HepG2 (cell line): ENCODE measurements at regions not wholly inside any gene's neighbourhood (a gene's known extent, or its start where the extent isn't known, plus 50 kb on each side); places are given as distances from the start of the nearest gene placed in this dataset.

Experiments
- ATAC-seq: fragments of 200-7000 bp; cut with Tn5 transposase; 3 replicates; pipeline ENCODE4 v1.9.1; 2020; ENCODE audit warnings: mild to moderate bottlenecking, moderate library complexity
- BruUV-seq: library from RNA; stranded (reverse); fragments of 400-500 nt; replicated peaks from 2 replicates; lab custom pipeline; 2021; lab: Mats Ljungman, UMichigan
- CTCF ChIA-PET: fragments of 300-600 bp; formaldehyde crosslinking; extraction: SDS; loops from one replicate; lab custom pipeline; 2021; ENCODE audit warnings: low total read pairs, inconsistent platforms, low intra/inter-chr PET ratio; lab: Yijun Ruan, JAX
- POLR2A ChIA-PET: fragments of 350-600 bp; sonication (Branson Sonifier 250); formaldehyde crosslinking; loops from one replicate; lab custom pipeline; 2020; ENCODE audit warnings: antibody characterized with exemption, inconsistent platforms; lab: Yijun Ruan, JAX
- DNase-seq: peaks from one replicate; pipeline ENCODE4 v3.0.0-alpha.2; 2015; ENCODE audit warnings: low spot score
- FAIRE-seq: peaks from 3 replicates; lab custom pipeline; 2011; peaks lifted over from hg19 to GRCh38; lab: Jason Lieb, UNC
- H2AFZ ChIP-seq: one replicate; pipeline ENCODE4 v1.6.1; 2011; ENCODE audit warnings: low read length, inconsistent platforms
- H3K27ac ChIP-seq: fragments of 300-600 bp; 3 replicates; pipeline ENCODE4 v1.8.0; 2011; ENCODE audit warnings: mixed run types, mild to moderate bottlenecking, mixed read lengths, low read length, inconsistent platforms; ENCODE audit not compliant: insufficient read depth; ENCODE audit errors: extremely low read length
- H3K27me3 ChIP-seq, 2 experiments: fragments of 200-600 bp in 1 of 2; 2 replicates in 1 of 2; 3 replicates in 1 of 2; pipeline versions ENCODE4 v1.6.0 to v1.8.0; 2011; ENCODE audit warnings: low read length in 2 of 2, mild to moderate bottlenecking in 2 of 2, moderate library complexity in 2 of 2, inconsistent platforms in 1 of 2; ENCODE audit not compliant: insufficient read depth in 2 of 2, control insufficient read depth in 1 of 2
- H3K36me3 ChIP-seq, 2 experiments: fragments of 200-600 bp in 1 of 2; replicated peaks in 1 of 2; 2 replicates in 1 of 2; 3 replicates in 1 of 2; pipeline versions ENCODE4 v1.5.1 to v1.8.0; 2011; ENCODE audit warnings: low read length in 2 of 2, inconsistent platforms in 1 of 2; ENCODE audit not compliant: insufficient read depth in 2 of 2, control insufficient read depth in 1 of 2
- H3K4me1 ChIP-seq: 2 replicates; pipeline ENCODE4 v1.5.1; 2012; ENCODE audit warnings: low read length, inconsistent platforms; ENCODE audit not compliant: insufficient read depth
- H3K4me2 ChIP-seq: 2 replicates; pipeline ENCODE4 v1.6.0; 2011; ENCODE audit warnings: low read depth, low read length, inconsistent platforms
- H3K4me3 ChIP-seq, 3 experiments: fragments of 200-600 bp in 1 of 3; sonication (generic), shearing (Covaris generic) in 1 of 3; replicated peaks in 1 of 3; 2 replicates each; pipeline ENCODE4 v1.5.1; 2011 to 2016; ENCODE audit warnings: low read length in 3 of 3, inconsistent platforms in 2 of 3, low read depth in 2 of 3, mild to moderate bottlenecking in 2 of 3, control low read depth in 1 of 3, mixed read lengths in 1 of 3; ENCODE audit not compliant: insufficient read depth in 1 of 3
- H3K79me2 ChIP-seq: one replicate; pipeline ENCODE4 v1.6.1; 2011; ENCODE audit warnings: low read length, inconsistent platforms; ENCODE audit not compliant: insufficient read depth
- H3K9ac ChIP-seq: 2 replicates; pipeline ENCODE4 v1.6.0; 2011; ENCODE audit warnings: mild to moderate bottlenecking, low read depth, low read length, inconsistent platforms; ENCODE audit not compliant: insufficient read depth
- H3K9me3 ChIP-seq: 2 replicates; pipeline ENCODE4 v1.5.1; 2012; ENCODE audit warnings: mild to moderate bottlenecking, low read length
- H4K20me1 ChIP-seq: 2 replicates; pipeline ENCODE4 v1.6.0; 2011; ENCODE audit warnings: inconsistent platforms, mild to moderate bottlenecking, low read length, moderate library complexity; ENCODE audit not compliant: insufficient read depth
- CBX1 ChIP-seq: IDR thresholded peaks from one replicate; pipeline ENCODE4 v1.6.1; 2016; ENCODE audit warnings: antibody characterized with exemption, low read depth
- HMG20B ChIP-seq: conservative IDR thresholded peaks from 2 replicates; pipeline ENCODE4 v1.6.1; 2016; ENCODE audit warnings: missing genetic modification reagents, missing compliant biosample characterization
- HNRNPH1 ChIP-seq: fragments of 200-400 bp; formaldehyde crosslinking; optimal IDR thresholded peaks from 2 replicates; pipeline ENCODE3; 2017; ENCODE audit warnings: mild to moderate bottlenecking, low read depth, low read length
- HNRNPL ChIP-seq: fragments of 200-400 bp; formaldehyde crosslinking; IDR thresholded peaks from 2 replicates; pipeline ENCODE4 v1.6.1; 2017; ENCODE audit warnings: mild to moderate bottlenecking, low read depth, low read length
- KMT2A ChIP-seq: sonication (generic); formaldehyde crosslinking; IDR thresholded peaks from 2 replicates; pipeline ENCODE4 v1.4.0; 2020; ENCODE audit warnings: missing genetic modification reagents
- MNT ChIP-seq: fragments of 450-650 bp; IDR thresholded peaks from 2 replicates; pipeline ENCODE4 v1.6.1; 2016
- PBX2 ChIP-seq: IDR thresholded peaks from 2 replicates; pipeline ENCODE4 v1.6.1; 2016; ENCODE audit warnings: control low read depth
- SP2 ChIP-seq: sonication (generic); formaldehyde crosslinking; IDR thresholded peaks from 2 replicates; pipeline ENCODE4 v1.5.1; 2020; ENCODE audit warnings: mild to moderate bottlenecking, missing genetic modification reagents
- ZBTB49 ChIP-seq: sonication (generic); formaldehyde crosslinking; IDR thresholded peaks from 2 replicates; pipeline ENCODE4 v1.4.0; 2020; ENCODE audit warnings: missing genetic modification reagents, borderline replicate concordance
- ZNF160 ChIP-seq: sonication (generic); formaldehyde crosslinking; IDR thresholded peaks from 2 replicates; pipeline ENCODE4 v1.8.0; 2022; ENCODE audit warnings: mild to moderate bottlenecking, inconsistent platforms, missing genetic modification reagents
- ZNF570 ChIP-seq: sonication (generic); formaldehyde crosslinking; IDR thresholded peaks from 2 replicates; pipeline ENCODE4 v1.4.0; 2020; ENCODE audit warnings: mild to moderate bottlenecking, missing genetic modification reagents, borderline replicate concordance
- ZNF800 ChIP-seq: sonication (generic); formaldehyde crosslinking; IDR thresholded peaks from 2 replicates; pipeline ENCODE4 v1.4.0; 2020; ENCODE audit warnings: missing genetic modification reagents
- WGBS: methylation state at CpG from one replicate; pipeline ENCODE4 v1.1.6; 2017; ENCODE audit warnings: low lambda C conversion rate; 5-methylcytosine and 5-hydroxymethylcytosine counted together
- in situ Hi-C: cut with HindIII; loops from 2 replicates; pipeline ENCODE4 v1.10.0; 2017; ENCODE audit warnings: low pct_unique_long_range_greater_than_20kb; ENCODE audit not compliant: extremely low pct_ligation_motif_present
- intact Hi-C: fragments of 100-400 bp; cut with micrococcal nuclease; formaldehyde crosslinking; loops from one replicate; pipeline ENCODE4 v1.10.0; 2022; ENCODE audit not compliant: unreplicated experiment

GRCh38 chr1:60571811-60572210 is 498.2 kb upstream of the C1orf87 start:
- no peak for ATAC-seq
- no TSS peak for BruUV-seq
- in situ Hi-C loops: no loop called here

More at GRCh38 chr1:60571811-60572210, 498.2 kb upstream of the C1orf87 start:
- WGBS: 0% methylated on average over 1 of the region's 1 CpG
- H3K4me3 ChIP-seq: no peak overlapping the region
- no peak overlapping the region for H2AFZ ChIP-seq
- TF ChIP-seq SP2 (CRISPR knock-in tag) (no peak), HMG20B (CRISPR knock-in tag) (no peak), ZBTB49 (CRISPR knock-in tag) (no peak), PBX2 (CRISPR knock-in tag) (no peak), MNT (no peak), ZNF160 (no peak), CBX1 (no peak), ZNF800 (CRISPR knock-in tag) (no peak), HNRNPL (no peak), KMT2A (no peak), HNRNPH1 (no peak), ZNF570 (CRISPR knock-in tag) (no peak)
- H3K4me2 ChIP-seq: no peak overlapping the region
- no peaks in the 10 kb centered on the region for H3K27me3 ChIP-seq
- H3K79me2 ChIP-seq: no peaks in the 10 kb centered on the region
- ChIA-PET POLR2A (no interaction called here), CTCF (no interaction called here)
- no peak for FAIRE-seq
- intact Hi-C loops: no loop called here
- no peaks in the 10 kb centered on the region for H3K9me3 ChIP-seq
- 0 out of 2 replicates have a peak, but pooled peaks cover 11% of the 10 kb centered on the region for H3K4me1 ChIP-seq
- no peak overlapping the region for H3K9ac ChIP-seq
- DNase-seq: no peak
- no peaks in the 10 kb centered on the region for H4K20me1 ChIP-seq
- no peaks in the 10 kb centered on the region for H3K36me3 ChIP-seq
- H3K27ac ChIP-seq: no peak overlapping the region
